AG04449 (cell line): ENCODE measurements at regions not wholly inside any gene's neighbourhood (a gene's known extent, or its start where the extent isn't known, plus 50 kb on each side); places are given as distances from the start of the nearest gene placed in this dataset.

ENCODE experiments used
- CTCF ChIA-PET: fragments of 350-600 bp; formaldehyde crosslinking; extraction: SDS; loops from one replicate; lab custom pipeline; 2021; ENCODE audit warnings: antibody characterized with exemption; lab: Yijun Ruan, JAX
- POLR2A ChIA-PET: fragments of 400-600, 350-600 bp; formaldehyde crosslinking; extraction: SDS; loops from one replicate; lab custom pipeline; 2020; ENCODE audit warnings: antibody characterized with exemption, inconsistent platforms; lab: Yijun Ruan, JAX
- DNase-seq: peaks from one replicate; pipeline ENCODE4 v3.0.0-alpha.2; 2010; ENCODE audit warnings: low read depth, low spot score
- H3K4me3 ChIP-seq: 2 replicates; pipeline ENCODE4 v1.5.1; 2011; ENCODE audit warnings: low read depth, mild to moderate bottlenecking, control low read depth, low read length
- CTCF ChIP-seq: IDR thresholded peaks from one replicate; pipeline ENCODE4 v1.5.1; 2011; ENCODE audit warnings: mild to moderate bottlenecking, moderate library complexity, low read length, control low read depth, inconsistent platforms; ENCODE audit not compliant: insufficient read depth; ENCODE audit errors: missing control alignments

GRCh38 chr16:13742928-13743327, 177.0 kb upstream of the ERCC4 start:
- TF ChIP-seq CTCF, result no peak
- ChIA-PET CTCF (no interaction called here), POLR2A (no interaction called here)
- no peak overlapping the region for H3K4me3 ChIP-seq
- DNase-seq, result no peak

GRCh38 chr16:13743571-13743970, 176.4 kb upstream of the ERCC4 start:
- ChIA-PET POLR2A (no interaction called here), CTCF (no interaction called here)
- DNase-seq, result no peak

GRCh38 chr16:13756411-13757140, 163.4 kb upstream of the ERCC4 start:
- CTCF ChIA-PET, result no interaction called here
- no peak for DNase-seq
- H3K4me3 ChIP-seq, result no peak overlapping the region
- TF ChIP-seq CTCF, result no peak
- POLR2A ChIA-PET, result no interaction called here

More at GRCh38 chr16:13743571-13743970, 176.4 kb upstream of the ERCC4 start:
- TF ChIP-seq CTCF, result no peak
- no peak overlapping the region for H3K4me3 ChIP-seq

GRCh38 chr16:13766334-13766733, 153.6 kb upstream of the ERCC4 start:
- POLR2A ChIA-PET, result no interaction called here
- CTCF ChIA-PET, result no interaction called here
- no peak overlapping the region for H3K4me3 ChIP-seq
- DNase-seq, result no peak
- no peak for TF ChIP-seq CTCF

GRCh38 chr16:13767215-13767614, 152.7 kb upstream of the ERCC4 start:
- TF ChIP-seq CTCF, result no peak
- no peak overlapping the region for H3K4me3 ChIP-seq
- no peak for DNase-seq
- POLR2A ChIA-PET, result no interaction called here
- CTCF ChIA-PET, result no interaction called here

GRCh38 chr16:13768471-13768870, 151.5 kb upstream of the ERCC4 start:
- CTCF ChIA-PET, result no interaction called here
- DNase-seq, result no peak
- POLR2A ChIA-PET, result no interaction called here
- no peak overlapping the region for H3K4me3 ChIP-seq
- TF ChIP-seq CTCF, result no peak
